Ishikawa (cell line): ENCODE measurements at regions not wholly inside any gene's neighbourhood (a gene's known extent, or its start where the extent isn't known, plus 50 kb on each side); places are given as distances from the start of the nearest gene placed in this dataset.

Experiments used
- CEBPB ChIP-seq: IDR thresholded peaks from 2 replicates; pipeline ENCODE4 v1.6.1; 2012
- CREB1 ChIP-seq: IDR thresholded peaks from 2 replicates; pipeline ENCODE4 v1.6.1; 2012; ENCODE audit warnings: low read depth
- EGR1 ChIP-seq: IDR thresholded peaks from 2 replicates; pipeline ENCODE4 v1.6.1; 2012
- EP300 ChIP-seq: IDR thresholded peaks from 2 replicates; pipeline ENCODE4 v1.6.1; 2012; ENCODE audit warnings: borderline replicate concordance
- FOXM1 ChIP-seq: IDR thresholded peaks from 2 replicates; pipeline ENCODE4 v1.6.1; 2012; ENCODE audit warnings: low read depth, borderline replicate concordance
- MAX ChIP-seq: IDR thresholded peaks from 2 replicates; pipeline ENCODE4 v1.6.1; 2012
- NFIC ChIP-seq: IDR thresholded peaks from 2 replicates; pipeline ENCODE4 v1.6.1; 2012
- RAD21 ChIP-seq: IDR thresholded peaks from 2 replicates; pipeline ENCODE4 v1.6.1; 2012; ENCODE audit warnings: low read depth
- REST ChIP-seq: IDR thresholded peaks from 2 replicates; pipeline ENCODE4 v1.6.1; 2012; ENCODE audit warnings: low read depth, mild to moderate bottlenecking
- TAF1 ChIP-seq: IDR thresholded peaks from 2 replicates; pipeline ENCODE4 v1.6.1; 2012; ENCODE audit warnings: low read depth, mild to moderate bottlenecking
- TCF12 ChIP-seq: IDR thresholded peaks from 2 replicates; pipeline ENCODE4 v1.6.1; 2012; ENCODE audit warnings: low read depth
- TEAD4 ChIP-seq: IDR thresholded peaks from 2 replicates; pipeline ENCODE4 v1.6.1; 2012
- USF1 ChIP-seq: IDR thresholded peaks from 2 replicates; pipeline ENCODE4 v1.6.1; 2012
- YY1 ChIP-seq: IDR thresholded peaks from 2 replicates; pipeline ENCODE4 v1.6.1; 2012; ENCODE audit warnings: low read depth
- ZBTB7A ChIP-seq: IDR thresholded peaks from 2 replicates; pipeline ENCODE4 v1.6.1; 2012; ENCODE audit warnings: low read depth

- TF ChIP-seq NFIC = no peak
- TF ChIP-seq EGR1 = no peak
- TF ChIP-seq EP300 = no peak
- TF ChIP-seq MAX = no peak
- no peak for TF ChIP-seq TAF1
- TF ChIP-seq REST = no peak
- no peak for TF ChIP-seq FOXM1
- TF ChIP-seq TCF12 = no peak
- TF ChIP-seq YY1 = no peak
- TF ChIP-seq RAD21 = no peak
- no peak for TF ChIP-seq ZBTB7A
- no peak for TF ChIP-seq TEAD4
- no peak for TF ChIP-seq CEBPB
- TF ChIP-seq CREB1 = no peak
- TF ChIP-seq USF1 = no peak
Measured at GRCh38 chr4:27931584-27931983, 1070.9 kb downstream of the STIM2 start.

- TF ChIP-seq YY1 (no peak), ZBTB7A (no peak), MAX (no peak), TEAD4 (no peak), REST (no peak), EP300 (no peak), RAD21 (no peak), USF1 (no peak), CEBPB (no peak)
Measured at GRCh38 chr4:27934871-27935270, 1074.2 kb downstream of the STIM2 start.

GRCh38 chr4:27946799-27947198, 1086.2 kb downstream of the STIM2 start:
- TF ChIP-seq YY1 = no peak
- TF ChIP-seq MAX = no peak
- no peak for TF ChIP-seq RAD21
- no peak for TF ChIP-seq REST
- TF ChIP-seq FOXM1 = no peak
- no peak for TF ChIP-seq USF1
- no peak for TF ChIP-seq NFIC
- TF ChIP-seq CREB1 = no peak
- TF ChIP-seq TEAD4 = no peak
- no peak for TF ChIP-seq TCF12

GRCh38 chr4:27947302-27947701, 1086.7 kb downstream of the STIM2 start:
- TF ChIP-seq NFIC (no peak), EGR1 (no peak), MAX (no peak), REST (no peak), YY1 (no peak), CREB1 (no peak), EP300 (no peak), TEAD4 (no peak), TAF1 (no peak), RAD21 (no peak), FOXM1 (no peak), ZBTB7A (no peak), TCF12 (no peak), USF1 (no peak), CEBPB (no peak)
